ENCODE measurements at regions not wholly inside any gene's neighbourhood (a gene's known extent, or its start where the extent isn't known, plus 50 kb on each side); places are given as distances from the start of the nearest gene placed in this dataset.
"Not testable (repeated sequence)": the region's sequence is repeated elsewhere in the genome, so short reads cannot be mapped to it uniquely, and the experiment has no call there.

GRCh38 chr18:27378431-27379095 is 193.5 kb upstream of the CHST9 start:
- no peak for DNase-seq (ENCODE audit: low spot score)

GRCh38 chr18:27377251-27377650 is 192.1 kb upstream of the CHST9 start:
- DNase-seq (ENCODE audit: low spot score) = no peak

GRCh38 chr18:27372386-27372785 is 187.3 kb upstream of the CHST9 start:
- no peak for DNase-seq (ENCODE audit: low spot score)

DNA sequence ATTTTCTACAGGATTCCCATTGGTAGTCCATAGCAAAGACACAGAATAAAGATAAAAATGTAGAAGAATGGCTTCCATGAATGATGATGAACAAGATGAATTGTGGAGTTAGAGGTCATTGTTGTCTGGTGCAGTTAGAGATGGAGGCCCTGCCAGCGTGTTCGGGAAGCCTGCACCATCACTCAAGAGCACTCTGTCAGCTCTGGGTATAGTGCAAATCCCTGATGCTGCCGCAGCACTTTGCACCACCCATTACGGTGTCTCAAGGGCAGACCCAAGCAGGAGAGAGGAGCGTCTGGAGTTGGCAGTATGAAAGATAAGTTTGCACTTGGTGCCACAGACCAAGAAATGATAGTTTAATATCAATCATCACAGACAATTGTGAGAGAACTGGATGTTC is 181.6 kb upstream of the CHST9 start:
- DNase-seq (ENCODE audit: low spot score) = no peak

DNA sequence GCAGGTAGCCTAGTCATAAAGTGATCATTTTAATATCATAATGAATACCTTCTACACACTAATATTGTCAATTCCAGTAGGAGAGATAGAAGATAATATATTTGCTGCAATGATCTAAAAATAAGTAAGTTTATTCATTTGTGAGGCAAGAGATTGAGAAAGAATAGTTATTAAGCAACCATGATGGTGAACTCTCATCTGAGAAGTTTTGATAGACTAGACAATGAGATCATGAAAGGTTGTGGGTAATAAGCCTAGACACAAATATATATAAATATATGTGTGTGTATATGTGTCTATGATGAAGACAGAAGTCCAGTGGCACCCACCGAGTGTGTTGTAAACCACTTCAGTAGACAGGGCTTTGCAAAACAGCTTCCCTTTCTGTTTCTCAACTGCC is 181.0 kb upstream of the CHST9 start:
- no peak for DNase-seq (ENCODE audit: low spot score)

- no peak for DNase-seq (ENCODE audit: low spot score)
Measured at GRCh38 chr18:27363872-27364271, 178.8 kb upstream of the CHST9 start.

DNA sequence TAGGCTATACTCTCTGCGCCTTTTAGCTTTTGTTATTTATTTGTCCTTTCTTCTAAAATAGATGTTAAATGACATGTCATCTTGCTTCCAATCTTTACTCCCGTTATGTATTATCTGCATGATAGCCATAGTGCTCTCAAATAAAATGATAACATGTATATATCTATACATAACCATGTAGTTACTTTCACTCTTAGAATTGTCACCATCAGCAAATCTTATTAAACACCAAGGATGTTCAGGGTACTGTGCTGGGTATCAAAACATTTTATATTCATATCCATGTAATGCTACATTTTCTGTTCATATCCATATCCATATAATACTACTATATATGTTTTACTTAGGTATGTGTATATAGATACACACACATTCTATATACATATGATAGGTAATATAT is 176.4 kb upstream of the CHST9 start:
- no peak for DNase-seq (ENCODE audit: low spot score)

DNA sequence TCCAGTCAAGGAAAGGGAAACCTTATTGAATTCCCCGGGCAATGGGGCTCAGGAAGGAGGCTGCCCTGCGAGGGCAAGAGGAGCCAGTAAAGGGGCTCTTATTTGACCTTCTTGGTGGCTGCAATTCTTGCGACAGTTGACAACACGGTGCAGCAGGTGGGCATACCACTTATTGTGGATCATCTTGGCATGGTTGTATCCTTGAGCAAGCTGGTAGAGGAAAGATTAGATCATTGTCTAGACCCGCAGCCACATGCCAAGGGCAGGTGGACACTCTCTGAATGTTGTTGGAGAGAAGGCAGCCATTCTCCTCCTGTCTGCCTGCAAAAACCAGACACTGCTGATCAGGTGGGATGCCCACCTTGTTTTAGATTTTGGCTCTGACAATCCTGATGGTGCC is 170.2 kb upstream of the CHST9 start:
- DNase-seq (ENCODE audit: low spot score) = no peak

DNA sequence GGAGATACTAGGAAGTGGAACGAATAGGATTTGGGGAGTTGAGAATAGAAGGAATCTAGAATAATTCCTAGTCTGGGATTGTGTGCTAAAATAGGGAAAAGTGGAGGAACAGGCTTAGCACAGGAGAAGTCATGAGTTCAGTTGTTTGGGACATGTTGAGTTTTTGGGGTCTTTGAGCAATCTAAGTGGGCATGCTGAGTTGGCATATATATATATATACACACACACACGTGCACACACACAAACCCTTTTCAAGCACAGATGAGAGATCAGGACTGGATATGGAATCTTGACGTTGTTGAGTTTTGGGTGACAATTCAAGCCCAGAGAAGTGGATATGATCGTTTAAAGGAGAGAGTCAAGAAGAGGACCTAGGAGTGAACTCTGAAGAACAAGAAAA is 168.2 kb upstream of the CHST9 start:
- no peak for DNase-seq (ENCODE audit: low spot score)

DNA sequence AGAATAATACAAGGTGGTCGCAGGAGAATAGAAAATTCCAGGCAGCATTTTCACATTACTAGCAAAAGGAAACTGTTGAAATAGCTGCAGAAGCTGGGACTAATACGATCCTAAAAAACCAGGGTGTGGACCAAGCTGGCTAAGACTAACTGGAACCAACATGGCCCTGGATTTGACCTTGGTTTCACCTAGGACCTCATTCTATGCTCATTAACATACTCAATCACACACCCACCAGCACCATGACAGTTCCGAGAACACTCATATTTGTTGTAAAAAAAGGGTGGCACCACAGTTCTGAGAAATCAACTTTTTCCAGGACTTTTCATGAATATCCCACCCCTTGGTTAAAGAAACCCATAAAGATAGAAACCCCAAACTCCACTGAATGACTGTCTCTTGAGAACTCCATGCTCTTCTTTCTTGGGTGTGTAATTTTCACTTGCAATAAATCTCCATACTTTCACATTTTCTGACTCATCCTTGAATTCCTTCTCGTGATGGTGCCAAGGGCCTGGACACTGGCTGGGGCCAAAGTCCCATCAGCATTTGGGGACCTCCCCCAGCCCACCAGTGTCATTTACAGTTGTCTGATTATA is 164.3 kb upstream of the CHST9 start:
- no peak for DNase-seq (ENCODE audit: low spot score)

DNA sequence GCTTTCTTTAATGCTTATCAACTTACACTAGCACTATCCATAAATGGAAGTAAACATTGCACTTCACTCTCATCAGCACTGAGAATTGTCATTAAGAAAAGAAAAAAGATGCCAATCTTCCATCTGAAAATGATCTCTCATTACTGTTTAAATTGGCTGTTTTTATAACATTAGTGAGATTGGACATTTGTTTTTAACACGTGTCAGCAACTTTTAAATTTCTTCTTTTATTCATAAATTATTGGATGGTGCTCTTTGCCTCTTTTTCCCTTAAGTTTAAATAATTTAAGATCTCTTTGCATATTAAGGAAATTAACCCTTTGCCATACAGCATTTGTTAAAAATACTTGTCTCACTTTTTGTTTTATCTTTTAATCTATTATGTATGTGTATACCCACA is 146.5 kb upstream of the CHST9 start:
- DNase-seq (ENCODE audit: low spot score) = no peak

DNA sequence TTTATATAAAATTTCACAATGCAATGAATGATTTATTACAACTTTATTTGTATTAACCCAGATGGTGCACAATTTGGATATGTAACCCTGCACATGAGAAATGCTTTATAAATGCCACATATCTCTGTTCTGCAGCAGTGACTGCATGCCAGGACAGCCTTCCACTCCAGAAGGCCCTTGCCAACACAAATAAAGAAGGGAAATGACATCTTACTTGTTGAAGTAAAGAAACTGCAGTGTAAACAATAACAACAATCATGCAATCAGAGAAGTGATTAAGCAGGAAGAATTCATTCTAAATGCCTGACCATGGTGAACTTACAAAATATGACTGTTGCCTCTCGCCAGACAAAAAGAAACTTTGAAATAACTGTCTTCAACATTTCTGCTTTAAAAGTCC is 129.9 kb upstream of the CHST9 start:
- no peak for DNase-seq (ENCODE audit: low spot score)

DNA sequence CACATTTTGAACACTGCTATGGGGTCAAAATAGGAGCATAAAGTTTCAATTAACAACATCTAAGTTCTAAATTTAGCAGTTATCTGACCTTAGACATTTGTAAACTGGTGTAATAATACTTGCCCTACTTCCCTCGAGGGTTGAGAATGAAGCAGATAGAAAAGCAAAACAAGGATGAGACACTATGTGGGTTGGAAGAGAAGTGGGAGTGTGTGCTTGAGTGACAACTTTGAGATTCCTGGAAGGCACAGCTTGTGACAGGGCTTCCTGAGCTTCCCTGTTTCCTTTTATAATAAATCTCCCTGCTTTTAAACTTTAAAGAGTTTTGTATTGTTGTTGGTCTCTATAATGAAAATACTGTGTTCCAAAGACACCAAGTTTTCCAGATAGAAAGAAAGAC is 128.6 kb upstream of the CHST9 start:
- DNase-seq (ENCODE audit: low spot score) = no peak

- DNase-seq (ENCODE audit: low spot score) = no peak
Measured at GRCh38 chr18:27312853-27313252, 127.7 kb upstream of the CHST9 start.

- no peak for DNase-seq (ENCODE audit: low spot score)
Measured at GRCh38 chr18:27312153-27312552, 127.0 kb upstream of the CHST9 start.

DNA sequence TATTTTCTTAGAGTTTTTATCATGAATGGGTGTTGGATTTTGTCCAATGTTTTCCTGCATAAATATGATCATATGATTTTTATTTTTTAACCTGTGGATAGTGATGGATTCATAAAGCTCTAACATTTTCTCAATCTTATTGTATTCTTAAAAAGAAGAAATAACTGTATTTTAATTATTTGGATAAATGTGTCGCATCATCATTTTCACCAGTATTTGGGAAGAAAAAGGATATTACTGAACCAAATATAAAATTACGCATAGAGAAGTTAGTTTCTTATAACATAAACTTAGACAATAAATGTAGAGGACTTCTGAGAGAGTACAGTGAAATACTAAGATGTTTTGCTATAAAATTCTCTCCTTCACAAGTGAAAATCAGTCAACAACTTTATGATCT is 126.0 kb upstream of the CHST9 start:
- no peak for DNase-seq (ENCODE audit: low spot score)

- DNase-seq (ENCODE audit: low spot score) = no peak
Measured at GRCh38 chr18:27301615-27302378, 116.7 kb upstream of the CHST9 start.

- no peak for DNase-seq (ENCODE audit: low spot score)
Measured at GRCh38 chr18:27298214-27298804, 113.2 kb upstream of the CHST9 start.

GRCh38 chr18:27285973-27286562 is 101.0 kb upstream of the CHST9 start:
- DNase-seq (ENCODE audit: low spot score) = not testable (repeated sequence)

DNA sequence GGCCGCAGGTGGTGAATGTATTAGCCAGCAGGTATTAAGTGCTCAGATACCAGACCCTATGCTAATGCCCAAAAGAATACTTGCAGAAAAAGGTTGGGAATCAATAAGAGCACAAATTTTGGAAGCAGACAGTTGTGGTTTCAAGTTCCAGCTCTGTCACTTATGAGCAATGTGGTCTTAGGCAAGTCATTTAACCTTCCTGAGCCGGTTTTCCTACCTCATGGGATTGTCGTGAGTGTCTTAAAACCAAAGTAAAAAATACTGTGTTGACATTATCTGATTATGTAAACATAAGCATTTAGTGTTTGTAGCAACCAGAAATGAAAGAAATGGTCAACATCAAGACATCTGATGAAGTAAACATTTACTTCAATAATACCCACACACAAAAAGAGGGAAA is 93.0 kb upstream of the CHST9 start:
- no peak for DNase-seq (ENCODE audit: low spot score)

DNA sequence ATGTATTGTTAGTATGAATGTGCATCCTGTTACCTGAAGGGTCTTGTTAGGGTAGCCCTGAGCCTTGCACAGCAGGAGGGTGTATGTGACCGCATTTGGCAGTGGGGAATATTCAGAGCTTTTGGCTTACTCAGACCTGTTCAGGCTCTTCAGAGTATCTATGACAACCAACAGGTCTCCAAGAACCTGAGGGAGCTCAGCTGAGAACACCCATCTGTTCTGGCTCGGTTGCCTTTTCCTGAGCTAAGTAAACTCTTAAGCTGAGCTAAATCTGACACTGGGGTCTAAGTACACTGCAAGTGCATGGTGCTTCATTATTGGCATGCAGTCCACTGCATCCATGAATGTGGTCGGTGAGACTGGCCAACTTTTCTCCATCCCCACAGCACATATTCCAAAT is 92.4 kb upstream of the CHST9 start:
- no peak for DNase-seq (ENCODE audit: low spot score)

GRCh38 chr18:27276886-27277285 is 91.8 kb upstream of the CHST9 start:
- no peak for DNase-seq (ENCODE audit: low spot score)

GRCh38 chr18:27276479-27276878 is 91.4 kb upstream of the CHST9 start:
- no peak for DNase-seq (ENCODE audit: low spot score)
